ENCODE measurements at regions not wholly inside any gene's neighbourhood (a gene's known extent, or its start where the extent isn't known, plus 50 kb on each side); places are given as distances from the start of the nearest gene placed in this dataset.

DNA sequence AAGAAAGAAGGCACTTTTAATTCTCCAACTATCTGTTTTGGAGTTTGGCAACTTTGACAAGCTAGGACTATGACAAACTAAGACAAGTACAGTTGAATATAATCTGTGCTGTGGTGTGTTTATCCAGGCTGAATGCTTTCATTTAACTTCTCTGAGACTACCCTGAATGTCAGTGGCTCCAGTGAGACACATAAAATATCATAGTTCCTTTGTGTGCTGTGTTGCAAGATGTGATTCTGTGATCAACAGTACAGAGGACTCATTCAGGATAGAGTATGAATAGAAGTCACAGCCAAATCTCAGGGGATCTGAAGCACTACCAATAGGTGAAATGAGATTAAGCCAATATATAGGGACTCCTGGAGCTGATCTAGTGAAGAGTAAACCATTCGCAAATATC, 876.9 kb upstream of the FBXO33 start:
- TF ChIP-seq, protein P1, sequence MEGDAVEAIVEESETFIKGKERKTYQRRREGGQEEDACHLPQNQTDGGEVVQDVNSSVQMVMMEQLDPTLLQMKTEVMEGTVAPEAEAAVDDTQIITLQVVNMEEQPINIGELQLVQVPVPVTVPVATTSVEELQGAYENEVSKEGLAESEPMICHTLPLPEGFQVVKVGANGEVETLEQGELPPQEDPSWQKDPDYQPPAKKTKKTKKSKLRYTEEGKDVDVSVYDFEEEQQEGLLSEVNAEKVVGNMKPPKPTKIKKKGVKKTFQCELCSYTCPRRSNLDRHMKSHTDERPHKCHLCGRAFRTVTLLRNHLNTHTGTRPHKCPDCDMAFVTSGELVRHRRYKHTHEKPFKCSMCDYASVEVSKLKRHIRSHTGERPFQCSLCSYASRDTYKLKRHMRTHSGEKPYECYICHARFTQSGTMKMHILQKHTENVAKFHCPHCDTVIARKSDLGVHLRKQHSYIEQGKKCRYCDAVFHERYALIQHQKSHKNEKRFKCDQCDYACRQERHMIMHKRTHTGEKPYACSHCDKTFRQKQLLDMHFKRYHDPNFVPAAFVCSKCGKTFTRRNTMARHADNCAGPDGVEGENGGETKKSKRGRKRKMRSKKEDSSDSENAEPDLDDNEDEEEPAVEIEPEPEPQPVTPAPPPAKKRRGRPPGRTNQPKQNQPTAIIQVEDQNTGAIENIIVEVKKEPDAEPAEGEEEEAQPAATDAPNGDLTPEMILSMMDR (IDR thresholded peaks at IDR 0.05) = no peak
- no peak for TF ChIP-seq POLR2A (IDR thresholded peaks at IDR 0.05)
